ENCODE measurements at regions not wholly inside any gene's neighbourhood (a gene's known extent, or its start where the extent isn't known, plus 50 kb on each side); places are given as distances from the start of the nearest gene placed in this dataset.
A peak's percentile ranks its signal among the peaks of the same experiment; 100 is the strongest.
"Not testable (repeated sequence)": the region's sequence is repeated elsewhere in the genome, so short reads cannot be mapped to it uniquely, and the experiment has no call there.

DNA sequence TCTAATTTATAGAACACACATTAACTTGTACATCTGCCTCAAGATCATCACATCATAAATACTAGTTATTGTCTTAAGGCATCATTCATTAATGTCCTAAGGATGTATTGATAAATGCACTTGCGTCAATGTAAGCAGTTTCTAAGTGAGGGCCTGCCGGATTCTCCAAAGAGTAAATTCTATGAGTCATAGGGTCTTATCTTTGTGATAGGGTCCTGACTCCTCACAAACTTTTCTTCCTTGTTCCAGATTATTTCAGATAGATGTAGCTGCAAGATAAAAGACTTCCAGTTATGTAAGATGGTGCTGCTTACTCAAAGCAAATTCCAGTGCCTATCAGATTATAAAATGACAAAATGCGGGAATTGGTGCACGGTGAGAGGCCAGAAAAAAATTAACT is 315.0 kb upstream of the SLC39A10 start:
- DNase-seq = no peak

DNA sequence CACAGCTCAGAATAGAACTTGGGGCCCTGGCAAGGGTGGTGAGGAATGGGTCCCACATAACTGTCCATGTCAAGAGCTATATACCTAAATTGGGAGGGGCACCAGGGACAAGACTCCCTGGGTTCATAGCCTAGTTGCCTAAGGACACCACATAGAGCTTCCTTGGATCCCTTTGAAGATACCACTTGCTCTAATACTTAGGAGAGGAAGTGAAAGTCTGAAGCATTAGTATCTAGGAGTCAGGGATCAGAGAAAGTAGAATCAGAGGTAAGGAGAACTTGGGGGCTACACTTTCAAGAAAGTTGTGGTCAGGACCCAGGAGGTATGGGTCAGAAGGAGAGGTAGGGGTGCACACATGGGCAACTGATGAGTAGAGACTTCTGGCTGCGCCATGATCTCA is 318.2 kb upstream of the SLC39A10 start:
- no peak for DNase-seq

DNA sequence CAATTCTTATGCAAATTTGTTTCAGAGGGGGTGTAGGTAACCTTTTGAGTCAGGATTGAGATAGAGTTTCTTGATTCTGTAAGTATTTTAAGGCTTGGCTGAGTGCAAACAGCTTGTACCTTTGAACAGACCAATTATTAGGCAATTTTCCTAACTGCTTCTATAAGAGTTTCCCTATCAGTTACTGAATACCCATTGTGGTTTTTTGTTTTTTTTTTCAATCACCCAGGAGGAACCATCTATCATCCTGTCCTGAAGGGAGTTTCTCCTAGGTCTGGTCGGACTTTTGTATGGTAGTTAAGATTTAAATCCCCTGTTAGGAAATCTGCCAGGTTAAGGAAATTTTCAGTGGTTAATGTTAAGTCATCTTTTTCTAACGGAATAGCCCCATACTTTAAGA is 319.4 kb upstream of the SLC39A10 start:
- peak; percentile 35 for DNase-seq

DNA sequence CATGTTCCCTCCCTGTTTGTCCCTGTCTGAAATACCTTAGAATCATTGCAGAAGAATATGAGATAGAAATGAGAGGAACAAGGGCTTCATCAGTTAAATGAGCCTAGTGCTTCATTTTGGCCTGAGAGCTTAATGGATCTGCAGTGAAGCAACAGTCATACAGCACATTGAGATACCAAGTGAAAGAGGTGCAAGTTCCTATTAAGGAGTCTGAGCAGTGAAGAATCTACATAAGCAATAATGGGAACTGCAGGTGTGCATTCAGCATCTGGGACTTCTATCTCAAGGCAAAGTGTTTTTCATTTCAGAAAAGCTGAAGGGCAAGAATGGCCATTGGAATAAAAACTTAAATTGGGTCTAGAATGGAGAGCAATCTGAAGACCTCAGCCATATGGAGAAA is 323.2 kb upstream of the SLC39A10 start:
- DNase-seq = no peak

DNA sequence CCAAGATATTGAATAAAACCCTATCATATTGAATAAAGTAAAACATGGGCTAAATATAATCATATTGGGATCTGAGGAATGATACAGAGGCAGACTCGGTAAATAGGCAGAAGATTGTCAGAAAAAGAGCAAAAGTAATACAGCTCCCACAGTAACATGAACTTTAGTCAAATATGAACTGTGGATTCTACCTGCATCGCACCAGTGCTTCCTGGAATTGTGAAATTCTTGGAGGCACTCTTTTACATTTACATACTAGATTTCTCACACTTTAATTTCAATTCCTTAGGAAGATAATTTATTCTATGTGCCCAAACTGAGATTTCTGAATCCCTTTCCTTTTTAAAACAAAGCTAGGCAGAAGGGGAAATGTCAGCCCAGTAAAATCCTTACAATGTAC is 325.1 kb upstream of the SLC39A10 start:
- no peak for DNase-seq

DNA sequence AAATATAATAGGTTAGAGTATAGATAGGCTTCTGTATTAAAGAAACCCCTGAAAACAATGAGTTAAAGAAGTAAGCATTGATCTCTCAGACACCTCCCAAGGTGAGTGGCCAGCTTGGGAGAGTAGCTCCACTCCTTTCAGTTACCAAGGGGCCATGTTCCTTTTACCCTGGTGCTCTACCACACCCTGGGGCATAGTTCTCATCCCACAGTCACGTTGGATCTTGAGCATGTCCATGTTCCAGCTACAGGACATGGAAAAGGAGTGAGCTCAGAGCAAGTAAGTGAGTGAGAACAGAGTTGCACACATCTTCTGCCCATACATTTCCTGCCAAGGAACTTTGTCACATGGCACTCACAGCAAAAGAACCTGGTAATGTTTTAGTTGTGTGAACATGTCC is 325.9 kb upstream of the SLC39A10 start:
- no peak for DNase-seq

DNA sequence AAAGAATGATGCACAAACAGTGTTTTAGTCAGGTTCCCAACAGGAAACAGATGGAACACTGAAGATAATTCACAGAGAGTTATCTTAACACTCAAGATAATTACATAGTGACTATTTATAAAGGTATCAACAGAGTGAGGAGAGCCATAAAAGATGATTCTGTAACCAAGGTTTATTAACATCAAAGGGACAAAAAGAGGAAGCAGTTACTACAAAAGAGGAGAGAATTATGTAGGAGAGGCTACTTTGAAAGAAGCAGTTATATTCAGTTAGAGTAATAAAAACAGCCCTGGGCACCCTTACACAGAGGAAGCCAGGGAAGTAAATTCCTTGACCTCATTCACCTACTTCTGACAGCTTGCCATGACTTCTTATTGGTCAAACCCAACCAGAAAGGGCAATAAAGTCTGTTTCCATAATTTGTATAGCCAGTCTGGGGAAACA is 326.5 kb upstream of the SLC39A10 start:
- DNase-seq = no peak

DNA sequence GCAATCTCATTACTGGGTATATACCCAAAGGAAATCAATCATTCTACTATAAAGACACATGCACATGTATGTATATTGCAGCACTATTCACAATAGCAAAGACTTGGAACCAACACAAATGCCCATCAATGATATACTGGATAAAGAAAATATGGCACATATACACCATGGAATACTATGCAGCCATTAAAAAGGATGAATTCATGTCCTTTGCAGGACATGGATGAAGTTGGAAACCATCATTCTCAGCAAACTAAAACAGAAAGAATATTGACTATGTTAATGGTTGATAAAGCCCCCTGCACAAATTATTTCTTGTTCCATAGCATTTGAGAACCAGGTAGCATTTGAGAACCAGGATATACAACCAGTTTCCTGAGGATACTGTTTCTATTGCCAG is 327.2 kb upstream of the SLC39A10 start:
- not testable (repeated sequence) for DNase-seq

DNA sequence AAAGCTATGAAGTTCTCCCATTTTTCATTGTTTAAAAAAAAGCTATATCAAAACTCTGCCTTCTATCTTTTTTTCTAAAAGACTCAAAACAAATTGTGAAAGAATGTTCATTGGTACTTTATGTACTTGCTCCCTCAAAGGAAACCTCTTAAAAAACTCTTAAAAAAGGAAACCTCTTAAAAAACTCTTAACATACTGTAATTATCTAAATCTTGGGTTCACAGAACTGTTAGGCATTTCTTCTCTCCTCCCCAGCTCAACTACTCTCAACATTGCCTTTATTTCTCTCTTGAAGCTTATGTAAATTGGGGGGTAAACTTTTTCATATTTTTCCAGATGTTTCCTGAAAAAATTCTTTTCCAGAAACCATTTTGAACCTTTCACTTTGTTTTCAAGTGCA is 330.5 kb upstream of the SLC39A10 start:
- DNase-seq = no peak

DNA sequence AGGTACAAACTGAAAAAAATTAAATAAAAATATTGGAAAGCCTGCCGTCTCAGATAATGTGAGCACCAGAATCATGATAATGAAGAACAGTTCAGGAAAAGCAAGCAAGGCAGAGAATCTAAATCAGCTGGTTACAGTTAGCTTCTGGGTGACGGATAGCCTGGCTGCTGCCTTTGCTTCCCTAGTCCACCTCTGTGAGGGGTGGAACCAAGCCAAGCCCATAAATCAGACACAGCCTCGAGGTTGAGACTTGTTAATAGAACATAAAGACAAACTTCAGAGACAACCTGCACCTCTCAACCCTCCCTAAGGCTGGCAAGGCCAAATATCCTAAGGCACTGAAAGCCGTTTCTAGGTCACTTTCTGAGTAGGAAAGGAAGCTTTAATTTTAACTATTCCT is 334.7 kb upstream of the SLC39A10 start:
- DNase-seq = peak; percentile 76

DNA sequence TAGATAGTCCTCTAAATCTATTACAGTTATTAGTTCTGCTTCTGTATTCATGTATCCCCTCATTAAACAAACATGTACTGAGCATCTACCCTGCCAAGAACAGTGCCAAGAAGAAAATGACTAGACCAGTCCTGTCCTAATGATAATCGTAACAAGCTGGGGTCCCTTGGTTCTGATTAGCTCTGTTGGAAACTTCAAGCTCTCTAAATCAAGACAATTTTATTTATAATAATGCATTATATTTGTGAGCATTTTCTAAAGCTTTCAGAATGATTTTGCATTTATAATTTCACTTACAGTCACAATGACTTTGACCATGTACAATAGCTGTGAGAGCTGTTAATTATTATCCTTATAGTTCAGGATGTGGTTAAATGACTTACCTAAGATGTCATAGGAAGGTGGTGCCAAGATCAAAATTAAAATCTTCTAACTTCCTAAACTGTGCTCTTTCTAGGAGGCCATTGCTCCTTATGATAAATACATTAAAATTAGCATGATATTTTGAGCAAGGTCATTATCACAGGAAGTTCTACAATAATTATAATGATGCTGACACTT is 336.5 kb upstream of the SLC39A10 start:
- no peak for DNase-seq

DNA sequence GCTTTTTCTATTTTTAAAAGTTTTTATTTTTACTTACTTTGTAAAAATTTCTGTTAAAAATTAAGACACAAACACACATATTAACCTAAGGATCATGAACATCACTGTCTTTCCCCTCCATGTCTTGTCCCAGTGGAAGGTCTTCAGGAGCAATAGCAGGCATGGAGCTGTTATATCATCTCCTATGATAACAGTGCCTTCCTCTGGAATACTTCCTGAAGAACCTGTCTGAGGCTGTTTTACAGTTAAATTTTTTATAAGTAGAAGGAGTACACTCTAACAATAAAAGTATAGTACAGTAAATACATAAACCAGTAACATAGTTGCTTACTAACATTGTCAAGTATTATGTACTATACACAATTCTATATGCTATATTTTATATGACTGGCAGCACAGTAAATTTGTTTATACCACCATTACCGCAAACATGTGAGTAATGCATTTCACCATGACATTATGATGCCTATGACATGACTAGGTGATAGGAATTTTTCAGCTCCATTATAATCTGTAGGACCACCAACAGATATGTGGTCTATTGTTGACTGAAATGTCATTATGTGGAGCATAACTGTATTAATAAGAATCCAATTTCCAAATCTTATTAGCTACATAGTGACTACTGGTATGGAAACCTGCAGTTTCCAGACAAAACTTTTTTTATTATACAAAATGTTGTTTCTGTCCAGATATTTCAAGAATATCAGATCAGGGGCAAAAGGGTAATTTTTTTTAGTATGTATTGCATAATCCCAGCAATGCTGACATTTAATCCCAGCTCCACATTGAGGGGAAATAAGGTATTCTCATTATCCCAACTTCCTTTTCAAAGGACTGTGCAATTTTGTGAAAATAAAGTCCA is 337.2 kb upstream of the SLC39A10 start:
- peak; percentile 24 for DNase-seq

DNA sequence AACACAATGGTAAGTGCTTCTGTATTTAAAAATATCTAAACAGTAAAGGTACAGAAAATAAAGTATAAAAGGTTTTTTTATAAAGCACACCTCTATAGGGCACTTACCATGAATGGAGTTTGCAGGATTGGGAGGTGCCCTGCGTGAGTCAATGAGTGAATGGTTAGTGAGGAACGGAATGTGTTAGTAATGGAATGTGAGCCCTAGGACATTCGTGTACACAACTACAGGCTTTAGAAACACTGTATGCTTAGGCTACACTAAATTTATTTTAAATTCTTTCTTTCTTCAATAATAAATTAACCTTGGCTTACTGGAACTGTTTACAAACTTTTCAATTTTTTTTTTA is 337.9 kb upstream of the SLC39A10 start:
- DNase-seq = peak; percentile 71

DNA sequence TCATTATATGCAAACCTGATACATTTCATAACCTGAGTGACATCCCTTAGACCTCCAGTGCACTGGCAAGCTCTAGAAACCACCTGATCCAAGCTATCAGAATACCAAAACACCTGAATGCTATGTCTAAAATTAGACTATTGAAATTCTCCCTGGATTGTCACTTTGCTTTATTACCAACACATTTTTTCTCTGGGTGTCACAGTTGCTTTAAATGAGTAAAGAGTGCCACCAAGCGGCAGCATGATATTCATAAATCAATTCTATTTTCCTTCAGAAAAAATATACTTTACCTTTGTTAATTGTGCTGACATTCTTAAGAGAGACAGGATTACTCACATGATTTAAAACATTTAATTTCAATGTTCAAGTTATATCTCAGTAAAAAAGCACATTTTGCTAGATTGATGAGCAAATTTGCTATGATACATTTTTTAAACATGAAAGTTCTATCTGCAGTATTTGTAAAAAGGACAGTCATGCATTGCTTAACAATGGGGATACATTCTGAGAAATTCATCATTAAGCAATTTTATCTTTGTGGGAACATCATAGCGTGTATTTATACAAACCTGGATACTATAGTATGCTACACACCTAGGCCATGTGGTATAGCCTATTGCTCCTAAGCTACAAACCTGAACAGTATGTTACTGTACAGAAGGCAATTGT is 338.4 kb upstream of the SLC39A10 start:
- DNase-seq = peak; percentile 55

DNA sequence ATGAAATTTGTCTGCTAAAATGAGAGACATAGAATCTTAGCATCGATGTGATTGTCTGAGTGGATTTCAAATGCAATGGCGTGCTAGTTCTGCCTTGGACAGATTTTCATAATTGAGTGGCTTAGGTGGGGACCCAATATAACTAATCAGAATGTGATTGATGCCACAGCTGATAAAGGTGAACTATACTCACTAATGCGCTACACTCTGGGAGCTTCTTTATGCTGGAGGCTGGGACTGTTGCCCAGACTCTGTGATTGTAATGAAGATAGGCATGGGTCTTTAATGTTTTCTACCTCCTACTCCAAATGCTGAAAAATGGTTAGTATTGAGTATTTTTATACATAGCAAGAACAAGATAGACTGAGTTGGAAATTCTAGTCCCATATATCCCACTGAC is 339.5 kb upstream of the SLC39A10 start:
- no peak for DNase-seq

DNA sequence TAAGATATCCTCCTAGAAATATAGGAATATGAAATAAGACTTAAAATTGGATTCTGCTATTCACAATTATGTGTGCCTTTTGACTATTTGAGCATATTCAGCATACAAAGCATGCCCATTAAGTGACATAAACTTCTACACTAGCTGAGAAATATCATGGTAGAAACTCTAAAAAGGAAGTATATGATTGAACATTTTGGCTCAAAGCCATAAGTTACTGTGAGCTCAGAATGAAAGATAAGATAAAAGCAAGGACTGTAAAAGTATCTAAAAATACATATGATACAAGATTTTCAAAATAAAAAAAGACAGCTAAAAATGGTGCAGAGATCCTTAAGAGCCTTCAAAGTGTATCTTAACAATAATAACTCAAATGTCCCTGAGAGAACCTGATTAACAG is 340.5 kb upstream of the SLC39A10 start:
- no peak for DNase-seq

DNA sequence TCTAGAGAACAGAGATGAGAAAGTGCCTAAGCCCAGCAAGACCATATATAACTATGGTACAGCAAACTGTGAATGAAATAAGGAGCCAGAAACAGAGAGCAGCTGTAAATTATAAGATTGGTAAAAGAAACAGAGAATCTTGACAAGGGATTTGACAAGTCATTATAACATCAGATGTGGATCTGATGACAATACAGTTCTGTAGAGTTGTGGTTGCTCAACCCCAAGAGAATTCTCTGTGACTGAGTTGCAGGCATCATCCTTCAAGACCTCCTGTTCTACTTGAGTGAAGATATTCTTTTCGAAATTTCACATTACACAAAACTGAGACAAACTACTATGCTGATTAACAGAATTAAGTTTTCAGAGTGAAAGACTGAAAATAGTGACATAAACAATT is 343.1 kb upstream of the SLC39A10 start:
- DNase-seq = no peak

DNA sequence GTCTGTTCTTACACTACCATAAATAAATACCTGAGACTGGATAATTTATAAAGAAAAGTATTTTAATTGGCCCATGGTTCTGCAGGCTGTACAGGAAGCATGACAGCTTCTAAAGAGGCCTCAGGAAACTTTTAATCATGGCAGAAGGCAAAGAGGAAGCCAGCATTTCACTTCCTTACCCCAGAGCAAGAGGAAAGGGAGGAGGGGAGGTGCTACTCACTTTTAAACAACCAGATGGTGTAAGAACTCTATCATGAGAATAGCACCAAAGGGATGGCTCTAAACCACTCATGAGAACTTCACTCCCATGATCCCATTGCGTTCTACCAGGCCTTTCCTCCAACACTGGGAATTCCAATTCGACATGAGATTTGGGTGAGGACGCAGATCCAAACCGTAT is 344.4 kb upstream of the SLC39A10 start:
- DNase-seq = no peak

DNA sequence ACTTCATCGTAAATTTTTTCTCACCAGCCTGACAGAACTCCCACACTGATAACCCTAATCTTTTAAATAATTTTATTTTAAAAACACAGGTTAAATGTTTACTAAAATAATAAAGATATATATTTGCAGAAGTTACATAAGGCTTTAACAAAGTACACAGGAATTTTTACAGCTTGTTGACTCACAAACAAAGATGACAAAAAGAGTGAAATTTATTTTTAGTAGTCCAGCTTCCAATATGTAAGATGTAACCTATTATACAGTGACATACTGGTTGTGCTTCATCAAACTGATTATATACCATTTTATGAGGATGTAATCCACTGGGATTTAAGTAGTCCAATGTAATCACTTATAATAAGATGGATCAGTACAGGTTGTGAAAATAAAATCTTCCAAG is 348.9 kb upstream of the SLC39A10 start:
- DNase-seq = no peak

DNA sequence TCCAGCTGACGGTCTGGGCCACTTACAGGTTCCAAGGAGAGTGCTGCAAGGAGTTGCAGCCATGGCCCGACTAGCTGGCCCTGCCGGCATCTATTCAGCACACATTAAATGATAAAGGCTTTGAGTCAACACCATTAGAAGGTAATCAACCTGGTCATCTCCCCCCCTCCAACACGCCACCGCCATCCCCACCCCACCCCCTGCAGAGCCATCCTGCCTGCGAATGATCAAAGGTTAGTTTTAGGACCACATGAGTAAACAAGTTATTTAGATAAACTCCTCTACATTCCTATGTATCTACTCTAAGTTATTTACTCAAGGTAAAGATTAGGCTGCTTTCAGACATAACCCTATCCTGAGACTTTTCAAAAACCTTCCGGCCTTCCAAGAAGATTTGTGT is 349.3 kb upstream of the SLC39A10 start:
- DNase-seq = no peak

DNA sequence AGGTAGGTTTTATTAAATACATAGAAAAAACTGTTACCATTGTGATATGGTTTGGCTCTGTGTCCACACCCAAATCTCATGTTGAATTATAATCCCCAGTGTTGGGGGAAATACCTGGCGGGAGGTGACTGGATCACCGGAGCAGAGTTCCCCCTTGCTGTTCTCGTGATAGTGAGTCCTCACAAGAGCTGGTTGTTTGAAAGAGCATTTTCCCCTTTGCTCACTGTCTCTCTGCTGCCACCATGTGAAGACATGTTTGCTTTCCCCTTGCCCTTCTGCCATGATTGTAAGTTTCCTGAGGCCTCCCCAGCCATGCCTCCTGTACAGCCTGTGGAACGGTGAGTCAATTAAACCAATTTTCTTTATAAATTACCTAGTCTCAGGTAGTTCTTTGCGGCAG is 352.7 kb upstream of the SLC39A10 start:
- no peak for DNase-seq

DNA sequence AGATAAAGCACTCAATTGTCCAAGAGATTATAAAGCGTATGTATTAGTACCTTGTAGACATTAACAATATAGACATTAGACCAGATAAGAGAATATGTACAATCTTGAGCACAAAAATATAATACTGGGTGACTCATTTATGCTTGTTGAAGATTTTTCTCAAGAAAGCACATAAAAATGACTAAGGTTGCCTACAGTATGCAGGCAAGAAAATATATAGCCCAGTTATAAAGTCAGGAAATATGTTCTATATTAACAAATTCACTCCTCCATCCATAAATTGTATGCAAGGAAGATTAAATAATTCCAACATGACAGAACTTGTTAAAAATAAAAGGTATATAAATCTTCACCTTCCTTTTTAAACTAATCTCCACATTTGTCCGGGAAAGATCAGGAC is 356.4 kb upstream of the SLC39A10 start:
- DNase-seq = no peak

DNA sequence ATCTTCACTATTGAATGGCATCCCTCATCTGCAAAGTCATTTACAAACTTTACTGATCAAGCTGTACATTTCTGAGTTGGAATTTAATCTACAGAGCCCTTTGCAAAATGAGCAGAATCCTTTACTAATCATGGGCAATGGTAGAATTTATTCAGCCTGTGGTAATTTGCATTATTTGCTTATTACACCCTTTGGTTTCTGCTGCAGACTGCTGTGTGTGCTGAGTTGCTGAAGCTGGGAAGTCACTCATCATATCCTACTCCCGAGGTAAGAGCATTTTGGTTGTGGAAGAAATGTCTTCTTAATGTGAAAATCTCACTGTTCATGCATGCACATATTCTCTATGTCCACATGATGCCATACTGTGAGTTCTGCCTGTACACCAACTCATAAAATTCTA is 357.4 kb upstream of the SLC39A10 start:
- no peak for DNase-seq

DNA sequence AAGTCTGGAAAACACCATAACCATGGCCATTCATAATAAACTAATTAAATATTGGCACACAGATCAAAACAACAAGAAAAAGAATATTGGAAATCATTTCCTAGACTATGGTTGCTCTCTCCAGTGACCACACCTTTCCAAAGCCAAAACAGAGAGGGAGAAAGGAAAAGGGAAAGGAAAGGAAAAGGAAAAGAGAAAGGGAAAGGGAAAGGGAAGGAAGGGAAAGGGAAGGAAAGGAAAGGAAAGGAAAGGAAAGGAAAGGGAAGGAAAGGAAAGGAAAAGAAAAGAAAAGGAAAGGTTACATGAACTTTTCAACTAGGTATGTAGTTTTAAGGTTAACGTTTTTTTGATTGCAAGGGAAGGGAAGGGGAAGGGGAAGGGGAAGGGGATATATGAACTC is 360.5 kb upstream of the SLC39A10 start:
- no peak for DNase-seq
